ENCODE measurements at regions not wholly inside any gene's neighbourhood (a gene's known extent, or its start where the extent isn't known, plus 50 kb on each side); places are given as distances from the start of the nearest gene placed in this dataset.

GRCh38 chr21:16194788-16195537, 465.2 kb downstream of the USP25 start:
- TF ChIP-seq CTCF (IDR thresholded peaks at IDR 0.05; ENCODE audit: extremely low read depth, missing control alignments), result no peak
- no peak for DNase-seq (ENCODE audit: low spot score)

GRCh38 chr21:16195538-16195910, 465.7 kb downstream of the USP25 start:
- no peak for TF ChIP-seq CTCF (IDR thresholded peaks at IDR 0.05; ENCODE audit: extremely low read depth, missing control alignments)
- DNase-seq (ENCODE audit: low spot score), result no peak

- no peak for TF ChIP-seq CTCF (IDR thresholded peaks at IDR 0.05; ENCODE audit: extremely low read depth, missing control alignments)
- DNase-seq (ENCODE audit: low spot score), result no peak
Observed at GRCh38 chr21:16196001-16196400, 466.2 kb downstream of the USP25 start.

GRCh38 chr21:16198546-16198945, 468.8 kb downstream of the USP25 start:
- TF ChIP-seq CTCF (IDR thresholded peaks at IDR 0.05; ENCODE audit: extremely low read depth, missing control alignments), result no peak
- no peak for DNase-seq (ENCODE audit: low spot score)

GRCh38 chr21:16199539-16199938, 469.8 kb downstream of the USP25 start:
- DNase-seq (ENCODE audit: low spot score), result no peak
- TF ChIP-seq CTCF (IDR thresholded peaks at IDR 0.05; ENCODE audit: extremely low read depth, missing control alignments), result no peak

- no peak for DNase-seq (ENCODE audit: low spot score)
- TF ChIP-seq CTCF (IDR thresholded peaks at IDR 0.05; ENCODE audit: extremely low read depth, missing control alignments), result no peak
Observed at GRCh38 chr21:16201718-16202117, 471.9 kb downstream of the USP25 start.

- DNase-seq (ENCODE audit: low spot score), result no peak
- TF ChIP-seq CTCF (IDR thresholded peaks at IDR 0.05; ENCODE audit: extremely low read depth, missing control alignments), result no peak
Observed at GRCh38 chr21:16205527-16205926, 475.7 kb downstream of the USP25 start.

All from GM20000 (cell line).